Transverse colon (tissue), 4 donors: ENCODE measurements at regions not wholly inside any gene's neighbourhood (a gene's known extent, or its start where the extent isn't known, plus 50 kb on each side); places are given as distances from the start of the nearest gene placed in this dataset.

Source experiments
- EP300 ChIP-seq: sonication (generic); formaldehyde crosslinking; IDR thresholded peaks from one replicate; pipeline ENCODE4 v1.6.1; 2017; ENCODE audit warnings: antibody characterized with exemption, low read depth
- POLR2A ChIP-seq: fragments of 450-650 bp; IDR thresholded peaks from one replicate; pipeline ENCODE4 v1.6.1; 2016; ENCODE audit warnings: antibody characterized with exemption, mild to moderate bottlenecking, moderate library complexity
- POLR2AphosphoS5 ChIP-seq, 3 donors: sonication (generic); formaldehyde crosslinking; IDR thresholded peaks; one replicate each; pipeline ENCODE4 v1.6.1; 2016; ENCODE audit warnings: antibody characterized with exemption in 3 of 3
- TF ChIP-seq, protein P1 (sequence below), 5 experiments: fragments of 200-600 bp in 3 of 5; fragments of 450-650 bp in 2 of 5; sonication (generic) in 3 of 5; IDR thresholded peaks; 1 replicate in 2 of 5; 2 replicates in 3 of 5; pipeline ENCODE4 v1.5.1; 2016 to 2017; ENCODE audit warnings: antibody characterized with exemption in 5 of 5, inconsistent platforms in 3 of 5, mild to moderate bottlenecking in 2 of 5, moderate library complexity in 1 of 5

DNA sequence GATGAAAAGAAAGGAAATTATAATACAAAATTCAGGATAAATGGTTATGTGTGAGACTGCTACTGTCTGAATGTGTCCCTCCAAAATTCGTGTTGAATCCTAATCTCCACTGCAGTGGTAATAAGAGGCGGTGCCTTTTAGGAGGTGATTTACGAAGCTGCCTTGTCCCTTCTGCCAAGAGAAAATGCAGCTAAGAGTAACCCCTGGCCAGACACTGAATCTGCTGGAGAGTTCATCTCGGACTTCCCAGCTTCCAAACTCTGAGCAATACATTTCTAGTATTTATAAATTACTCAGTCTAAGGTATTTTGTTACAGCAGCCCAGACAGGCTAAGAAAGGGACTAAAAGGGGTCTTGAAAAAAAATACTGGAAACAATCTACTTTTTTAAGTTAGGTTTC is 152.6 kb downstream of the KLF12 start:
- TF ChIP-seq POLR2A (no peak), EP300 (no peak), POLR2AphosphoS5 (IDR thresholded peaks at IDR 0.05) (no peak)
- TF ChIP-seq, protein P1, sequence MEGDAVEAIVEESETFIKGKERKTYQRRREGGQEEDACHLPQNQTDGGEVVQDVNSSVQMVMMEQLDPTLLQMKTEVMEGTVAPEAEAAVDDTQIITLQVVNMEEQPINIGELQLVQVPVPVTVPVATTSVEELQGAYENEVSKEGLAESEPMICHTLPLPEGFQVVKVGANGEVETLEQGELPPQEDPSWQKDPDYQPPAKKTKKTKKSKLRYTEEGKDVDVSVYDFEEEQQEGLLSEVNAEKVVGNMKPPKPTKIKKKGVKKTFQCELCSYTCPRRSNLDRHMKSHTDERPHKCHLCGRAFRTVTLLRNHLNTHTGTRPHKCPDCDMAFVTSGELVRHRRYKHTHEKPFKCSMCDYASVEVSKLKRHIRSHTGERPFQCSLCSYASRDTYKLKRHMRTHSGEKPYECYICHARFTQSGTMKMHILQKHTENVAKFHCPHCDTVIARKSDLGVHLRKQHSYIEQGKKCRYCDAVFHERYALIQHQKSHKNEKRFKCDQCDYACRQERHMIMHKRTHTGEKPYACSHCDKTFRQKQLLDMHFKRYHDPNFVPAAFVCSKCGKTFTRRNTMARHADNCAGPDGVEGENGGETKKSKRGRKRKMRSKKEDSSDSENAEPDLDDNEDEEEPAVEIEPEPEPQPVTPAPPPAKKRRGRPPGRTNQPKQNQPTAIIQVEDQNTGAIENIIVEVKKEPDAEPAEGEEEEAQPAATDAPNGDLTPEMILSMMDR (IDR thresholded peaks at IDR 0.05): no peak
